HFFc6 (cell line): ENCODE measurements at regions not wholly inside any gene's neighbourhood (a gene's known extent, or its start where the extent isn't known, plus 50 kb on each side); places are given as distances from the start of the nearest gene placed in this dataset.
"Not testable (repeated sequence)": the region's sequence is repeated elsewhere in the genome, so short reads cannot be mapped to it uniquely, and the experiment has no call there.

Experiments
- DNase-seq: peaks from one replicate; pipeline ENCODE4 v3.0.0-alpha.2; 2018
- H3K27ac Mint-ChIP-seq: 2 replicates; pipeline ENCODE4 v1.8.0; 2020; ENCODE audit warnings: mild to moderate bottlenecking, mixed read lengths
- H3K27me3 Mint-ChIP-seq: 2 replicates; pipeline ENCODE4 v1.8.0; 2021; ENCODE audit warnings: mild to moderate bottlenecking, moderate library complexity, mixed read lengths; ENCODE audit not compliant: insufficient read depth
- H3K36me3 Mint-ChIP-seq: 2 replicates; pipeline ENCODE4 v1.8.0; 2021; ENCODE audit warnings: low read depth, mixed read lengths
- H3K4me1 Mint-ChIP-seq: 2 replicates; pipeline ENCODE4 v1.8.0; 2020; ENCODE audit warnings: low read depth, mixed read lengths
- H3K4me3 Mint-ChIP-seq: 2 replicates; pipeline ENCODE4 v1.8.0; 2020; ENCODE audit warnings: mild to moderate bottlenecking, moderate library complexity, mixed read lengths
- H3K9me3 Mint-ChIP-seq: 2 replicates; pipeline ENCODE4 v1.8.0; 2020; ENCODE audit warnings: mild to moderate bottlenecking, mixed read lengths
- CTCF ChIP-seq: fragments of 200-600 bp; sonication (generic); IDR thresholded peaks from 2 replicates; pipeline ENCODE4 v1.5.0; 2021; ENCODE audit warnings: antibody characterized with exemption, mild to moderate bottlenecking

GRCh38 chr5:144035046-144035740, 135.3 kb downstream of the YIPF5 start:
- Mint-ChIP-seq H3K4me1 (peaks cover 28% of the 10 kb centered on the region), H3K36me3 (no peaks in the 10 kb centered on the region), H3K4me3 (no peak overlapping the region), H3K9me3 (no peaks in the 10 kb centered on the region), H3K27me3 (peaks cover 1% of the 10 kb centered on the region; the same call in 1 of the 2 replicates), H3K27ac (no peak overlapping the region)
- TF ChIP-seq CTCF = no peak
- DNase-seq = no peak

- Mint-ChIP-seq H3K36me3 (no peaks in the 10 kb centered on the region), H3K4me3 (no peak overlapping the region), H3K4me1 (peaks cover 28% of the 10 kb centered on the region), H3K27ac (no peak overlapping the region), H3K27me3 (peaks cover 1% of the 10 kb centered on the region; the same call in 1 of the 2 replicates), H3K9me3 (no peaks in the 10 kb centered on the region)
- DNase-seq = no peak
- no peak for TF ChIP-seq CTCF
Observed at GRCh38 chr5:144036476-144036875, 134.0 kb downstream of the YIPF5 start.

DNA sequence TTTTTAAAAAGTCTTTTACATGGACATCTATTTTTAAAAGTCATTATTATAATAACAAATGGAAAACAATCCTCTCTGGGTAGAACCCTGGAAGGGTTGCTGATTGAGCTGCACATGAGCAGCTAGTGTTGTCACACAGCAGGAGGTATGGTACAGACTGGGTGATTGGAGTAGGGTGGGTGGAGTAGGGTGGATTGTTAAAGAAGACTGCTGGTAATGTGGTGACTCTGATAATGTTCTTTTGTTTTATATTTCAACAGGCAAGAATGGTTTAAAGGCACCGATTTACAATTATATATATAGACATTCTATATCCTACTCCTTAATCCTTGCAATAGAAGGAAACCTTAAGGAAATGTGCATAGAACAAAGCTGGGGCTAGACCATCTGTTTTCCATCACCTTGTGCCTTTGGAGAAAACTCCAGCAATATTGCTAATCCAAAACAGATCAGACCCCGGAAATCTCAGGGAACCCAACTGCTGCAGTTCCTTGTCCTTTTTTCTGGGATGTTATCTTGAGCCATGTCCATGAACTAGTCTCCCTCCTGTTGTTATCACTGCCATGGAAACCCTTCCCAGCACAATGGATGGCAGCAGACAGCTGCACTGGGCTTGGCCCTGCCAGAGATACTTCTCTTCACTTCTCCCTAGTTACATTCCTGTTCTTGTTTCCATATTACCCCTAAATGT, 129.7 kb downstream of the YIPF5 start:
- peaks cover 6% of the 10 kb centered on the region for H3K4me1 Mint-ChIP-seq
- no peaks in the 10 kb centered on the region for H3K9me3 Mint-ChIP-seq
- no peak for DNase-seq
- no peaks in the 10 kb centered on the region for H3K36me3 Mint-ChIP-seq
- no peaks in the 10 kb centered on the region for H3K27me3 Mint-ChIP-seq
- TF ChIP-seq CTCF = no peak
- no peak overlapping the region for H3K27ac Mint-ChIP-seq
- no peak overlapping the region for H3K4me3 Mint-ChIP-seq

DNA sequence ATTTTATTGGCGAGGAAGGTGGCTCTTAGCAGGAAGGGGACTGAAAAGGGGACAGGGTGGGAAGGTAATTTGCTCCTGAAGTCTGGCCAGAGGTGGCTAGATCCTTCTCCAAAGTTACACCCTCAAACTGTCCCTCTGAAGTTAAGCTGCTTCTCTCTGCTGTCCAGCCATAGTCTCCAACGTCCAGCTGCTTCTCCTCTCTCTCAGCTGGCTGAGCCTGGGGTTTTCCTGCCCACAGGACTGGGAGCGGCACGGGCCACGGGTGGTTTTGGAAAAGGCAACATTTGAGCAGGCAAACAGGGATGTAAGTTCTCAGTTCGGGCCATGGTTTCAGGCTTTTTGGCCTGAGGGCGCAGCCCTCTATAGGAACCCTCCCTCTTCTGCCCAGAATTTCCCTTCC, 128.3 kb downstream of the YIPF5 start:
- Mint-ChIP-seq H3K4me3 (no peak overlapping the region), H3K27ac (no peak overlapping the region), H3K9me3 (no peaks in the 10 kb centered on the region), H3K36me3 (no peaks in the 10 kb centered on the region), H3K27me3 (no peaks in the 10 kb centered on the region), H3K4me1 (peaks cover 7% of the 10 kb centered on the region)
- no peak for DNase-seq
- TF ChIP-seq CTCF = no peak

GRCh38 chr5:144048259-144048856, 122.1 kb downstream of the YIPF5 start:
- Mint-ChIP-seq H3K9me3 (no peaks in the 10 kb centered on the region), H3K36me3 (no peaks in the 10 kb centered on the region; the same call in 1 of the 2 replicates), H3K4me3 (no peak overlapping the region), H3K27ac (no peak overlapping the region), H3K27me3 (no peaks in the 10 kb centered on the region; the same call in 1 of the 2 replicates), H3K4me1 (peaks cover 13% of the 10 kb centered on the region)
- DNase-seq = no peak
- TF ChIP-seq CTCF = no peak

DNA sequence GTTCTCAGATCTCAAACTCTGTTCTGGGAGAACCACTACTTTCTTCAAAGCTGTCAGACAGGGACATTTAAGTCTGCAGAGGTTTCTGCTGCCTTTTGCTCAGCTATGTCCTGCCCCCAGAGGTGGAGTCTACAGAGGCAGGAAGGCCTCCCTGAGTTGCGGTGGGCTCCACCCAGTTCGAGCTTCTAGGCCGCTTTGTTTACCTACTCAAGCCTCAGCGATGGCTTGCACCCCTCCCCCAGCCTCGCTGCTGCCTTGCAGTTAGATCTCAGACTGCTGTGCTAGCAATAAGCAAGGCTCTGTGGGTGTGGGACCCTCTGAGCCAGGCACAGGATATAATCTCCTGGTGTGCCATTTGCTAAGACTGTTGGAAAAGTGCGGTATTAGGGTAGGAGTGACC, 115.1 kb downstream of the YIPF5 start:
- not testable (repeated sequence) for H3K27ac Mint-ChIP-seq, H3K4me3 Mint-ChIP-seq, DNase-seq, H3K27me3 Mint-ChIP-seq
- peaks cover 18% of the 10 kb centered on the region for H3K9me3 Mint-ChIP-seq
- H3K4me1 Mint-ChIP-seq = peaks cover 13% of the 10 kb centered on the region
- peaks cover 41% of the 10 kb centered on the region for H3K36me3 Mint-ChIP-seq

DNA sequence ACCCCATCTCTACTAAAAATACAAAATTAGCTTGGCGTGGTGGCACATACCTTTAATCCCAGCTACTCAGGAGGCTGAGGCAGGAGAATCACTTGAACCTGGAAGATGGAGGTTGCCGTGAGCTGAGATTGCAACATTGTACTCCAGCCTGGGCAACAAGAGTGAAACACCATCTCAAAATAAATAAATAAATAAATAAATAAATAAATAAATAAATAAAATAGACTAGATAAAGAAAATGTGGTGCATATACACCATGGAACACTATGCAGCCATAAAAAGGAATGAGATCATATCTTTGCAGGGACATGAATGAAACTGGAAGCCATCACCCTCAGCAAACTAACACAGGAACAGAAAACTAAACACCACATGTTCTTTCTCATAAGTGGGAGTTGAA, 110.4 kb downstream of the YIPF5 start:
- not testable (repeated sequence) for H3K27ac Mint-ChIP-seq, H3K4me3 Mint-ChIP-seq, DNase-seq, H3K27me3 Mint-ChIP-seq
- H3K9me3 Mint-ChIP-seq = peaks cover 32% of the 10 kb centered on the region
- H3K4me1 Mint-ChIP-seq = peaks cover 32% of the 10 kb centered on the region
- H3K36me3 Mint-ChIP-seq = peaks cover 47% of the 10 kb centered on the region
